HCT116 (cell line): ENCODE measurements at regions not wholly inside any gene's neighbourhood (a gene's known extent, or its start where the extent isn't known, plus 50 kb on each side); places are given as distances from the start of the nearest gene placed in this dataset.

Source experiments
- ATAC-seq: fragments of 200-7000 bp; cut with Tn5 transposase; 2 replicates; pipeline ENCODE4 v1.9.1; 2020; ENCODE audit warnings: mild to moderate bottlenecking, moderate library complexity
- BruUV-seq: library from RNA; stranded (reverse); fragments of 400-500 nt; replicated peaks from 2 replicates; lab custom pipeline; 2021; lab: Mats Ljungman, UMichigan
- CTCF ChIA-PET: fragments of 300-600 bp; sonication (Branson Sonifier 250); formaldehyde crosslinking; loops from one replicate; lab custom pipeline; 2021; ENCODE audit warnings: antibody characterized with exemption; lab: Charles Lee
- POLR2A ChIA-PET: fragments of 300-600, 350-600 bp; sonication (Branson Sonifier 250); formaldehyde crosslinking; loops from one replicate; lab custom pipeline; 2021; ENCODE audit warnings: antibody characterized with exemption; lab: Charles Lee
- RAD21 ChIA-PET, 2 experiments: fragments of 300-600 bp; sonication (Branson Sonifier 250); formaldehyde crosslinking; loops; one replicate each; lab custom pipeline; 2023; ENCODE audit warnings: low total read pairs in 2 of 2; ENCODE audit not compliant: uncharacterized antibody in 2 of 2, unreplicated experiment in 2 of 2, low non-redundant PET in 1 of 2; lab: Charles Lee
- DNase-seq: peaks from one replicate; pipeline ENCODE4 v3.0.0-alpha.2; 2010; ENCODE audit warnings: low read depth, low spot score
- H2AFZ ChIP-seq: fragments of 200-600 bp; shearing (Covaris generic), sonication (generic); 2 replicates; pipeline ENCODE4 v1.6.1; 2017; ENCODE audit warnings: low read depth, mixed run types, mixed read lengths, antibody characterized with exemption, low read length; ENCODE audit not compliant: poor library complexity, severe bottlenecking
- H3K27ac ChIP-seq: 2 replicates; pipeline ENCODE4 v1.5.1; 2012; ENCODE audit warnings: low read depth, low read length
- H3K27me3 ChIP-seq: fragments of 200-600 bp; sonication (generic); 2 replicates; pipeline ENCODE4 v1.6.1; 2016; ENCODE audit warnings: mixed run types, low read length, mixed read lengths; ENCODE audit not compliant: insufficient read depth
- H3K36me3 ChIP-seq, 2 experiments: fragments of 200-500 bp in 1 of 2; fragments of 200-600 bp in 1 of 2; sonication (Bioruptor generic) in 1 of 2; sonication (generic) in 1 of 2; 2 replicates each; pipeline versions ENCODE4 v1.5.1 to v1.6.1; 2014 to 2016; ENCODE audit warnings: low read length in 2 of 2, inconsistent platforms in 1 of 2, mixed read lengths in 1 of 2, mixed run types in 1 of 2; ENCODE audit not compliant: insufficient read depth in 2 of 2, control insufficient read depth in 1 of 2
- H3K4me1 ChIP-seq, 2 experiments: fragments of 200-600 bp in 1 of 2; sonication (generic) in 1 of 2; 2 replicates each; pipeline versions ENCODE4 v1.5.1 to v1.6.1; 2012 to 2017; ENCODE audit warnings: low read length in 2 of 2, inconsistent platforms in 1 of 2, mild to moderate bottlenecking in 1 of 2, mixed read lengths in 1 of 2, mixed run types in 1 of 2, moderate library complexity in 1 of 2; ENCODE audit not compliant: insufficient read depth in 2 of 2, control insufficient read depth in 1 of 2
- H3K4me2 ChIP-seq: fragments of 200-600 bp; sonication (generic); 2 replicates; pipeline ENCODE4 v1.6.1; 2017; ENCODE audit warnings: mixed run types, low read length, mixed read lengths
- H3K4me3 ChIP-seq, 2 experiments: fragments of 200-600 bp in 1 of 2; sonication (generic) in 1 of 2; replicated peaks in 1 of 2; 2 replicates each; pipeline ENCODE4 v1.5.1; 2011 to 2016; ENCODE audit warnings: low read length in 2 of 2, control low read depth in 1 of 2, low read depth in 1 of 2, mild to moderate bottlenecking in 1 of 2, mixed read lengths in 1 of 2, mixed run types in 1 of 2
- H3K79me2 ChIP-seq: fragments of 200-600 bp; sonication (generic); 2 replicates; pipeline ENCODE4 v1.6.1; 2017; ENCODE audit warnings: mild to moderate bottlenecking, mixed run types, low read length, moderate library complexity, mixed read lengths; ENCODE audit not compliant: insufficient read depth
- H3K9ac ChIP-seq: fragments of 200-600 bp; sonication (generic); 2 replicates; pipeline ENCODE4 v1.6.1; 2016; ENCODE audit warnings: low read length, mixed read lengths
- H3K9me2 ChIP-seq: fragments of 200-600 bp; sonication (generic), shearing (Covaris generic); 2 replicates; pipeline ENCODE4 v1.6.1; 2017; ENCODE audit warnings: mixed run types, mild to moderate bottlenecking, moderate library complexity; ENCODE audit not compliant: insufficient read depth
- H3K9me3 ChIP-seq, 2 experiments: fragments of 200-500 bp in 1 of 2; fragments of 200-600 bp in 1 of 2; sonication (Bioruptor generic) in 1 of 2; sonication (generic) in 1 of 2; 2 replicates each; pipeline ENCODE4 v1.6.1; 2014 to 2017; ENCODE audit warnings: low read length in 2 of 2, mixed read lengths in 2 of 2, inconsistent platforms in 1 of 2, low read depth in 1 of 2, mild to moderate bottlenecking in 1 of 2, mixed run types in 1 of 2, moderate library complexity in 1 of 2; ENCODE audit not compliant: control insufficient read depth in 1 of 2, insufficient read depth in 1 of 2
- H4K20me1 ChIP-seq: fragments of 200-600 bp; sonication (generic), shearing (Covaris generic); 2 replicates; pipeline ENCODE4 v1.6.1; 2017; ENCODE audit warnings: mixed run types, mild to moderate bottlenecking, moderate library complexity; ENCODE audit not compliant: insufficient read depth
- ATF3 ChIP-seq: IDR thresholded peaks from 2 replicates; pipeline ENCODE4 v1.6.1; 2012
- EZH2phosphoT487 ChIP-seq: fragments of 200-600 bp; IDR thresholded peaks from 2 replicates; pipeline ENCODE4 v1.6.1; 2018; ENCODE audit warnings: antibody characterized with exemption, borderline replicate concordance
- JUND ChIP-seq: IDR thresholded peaks from 2 replicates; pipeline ENCODE4 v1.6.1; 2012
- POLR2AphosphoS5 ChIP-seq: IDR thresholded peaks from 2 replicates; pipeline ENCODE4 v1.6.1; 2011; ENCODE audit warnings: mild to moderate bottlenecking, low read depth, low read length, moderate library complexity
- YY1 ChIP-seq: IDR thresholded peaks from 2 replicates; pipeline ENCODE4 v1.6.1; 2011; ENCODE audit warnings: low read length, low read depth, moderate library complexity, mild to moderate bottlenecking; ENCODE audit not compliant: insufficient replicate concordance; ENCODE audit errors: extremely low read depth
- intact Hi-C: fragments of 100-400 bp; cut with micrococcal nuclease; formaldehyde crosslinking; loops from 2 replicates; pipeline ENCODE4 v1.10.0; 2022
- TF ChIP-seq, protein P1 (sequence below), 3 experiments: fragments of 200-600 bp in 1 of 3; sonication (generic) in 1 of 3; IDR thresholded peaks in 2 of 3; conservative IDR thresholded peaks in 1 of 3; 2 replicates each; pipeline ENCODE4 v1.5.1; 2012 to 2017; ENCODE audit warnings: low read depth in 2 of 3, low read length in 2 of 3, antibody characterized with exemption in 1 of 3, borderline replicate concordance in 1 of 3, control low read depth in 1 of 3, mild to moderate bottlenecking in 1 of 3, mixed read lengths in 1 of 3, mixed run types in 1 of 3, moderate library complexity in 1 of 3; ENCODE audit not compliant: insufficient read depth in 1 of 3

- no peaks in the 10 kb centered on the region for H3K9me2 ChIP-seq
- intact Hi-C loops: no loop called here
- no peak overlapping the region for H3K9ac ChIP-seq
- H3K36me3 ChIP-seq: no peaks in the 10 kb centered on the region
- ChIA-PET CTCF (no interaction called here), POLR2A (no interaction called here), RAD21 (no interaction called here)
- H3K27me3 ChIP-seq: peaks cover 6% of the 10 kb centered on the region; the same call in 1 of the 2 replicates
- H2AFZ ChIP-seq: no peak overlapping the region
- H3K9me3 ChIP-seq: no peaks in the 10 kb centered on the region
- BruUV-seq: no TSS peak
- H3K4me2 ChIP-seq: no peak overlapping the region
- DNase-seq (no peak), ATAC-seq (no peak)
- no peaks in the 10 kb centered on the region for H4K20me1 ChIP-seq
- TF ChIP-seq, protein P1, sequence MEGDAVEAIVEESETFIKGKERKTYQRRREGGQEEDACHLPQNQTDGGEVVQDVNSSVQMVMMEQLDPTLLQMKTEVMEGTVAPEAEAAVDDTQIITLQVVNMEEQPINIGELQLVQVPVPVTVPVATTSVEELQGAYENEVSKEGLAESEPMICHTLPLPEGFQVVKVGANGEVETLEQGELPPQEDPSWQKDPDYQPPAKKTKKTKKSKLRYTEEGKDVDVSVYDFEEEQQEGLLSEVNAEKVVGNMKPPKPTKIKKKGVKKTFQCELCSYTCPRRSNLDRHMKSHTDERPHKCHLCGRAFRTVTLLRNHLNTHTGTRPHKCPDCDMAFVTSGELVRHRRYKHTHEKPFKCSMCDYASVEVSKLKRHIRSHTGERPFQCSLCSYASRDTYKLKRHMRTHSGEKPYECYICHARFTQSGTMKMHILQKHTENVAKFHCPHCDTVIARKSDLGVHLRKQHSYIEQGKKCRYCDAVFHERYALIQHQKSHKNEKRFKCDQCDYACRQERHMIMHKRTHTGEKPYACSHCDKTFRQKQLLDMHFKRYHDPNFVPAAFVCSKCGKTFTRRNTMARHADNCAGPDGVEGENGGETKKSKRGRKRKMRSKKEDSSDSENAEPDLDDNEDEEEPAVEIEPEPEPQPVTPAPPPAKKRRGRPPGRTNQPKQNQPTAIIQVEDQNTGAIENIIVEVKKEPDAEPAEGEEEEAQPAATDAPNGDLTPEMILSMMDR (IDR thresholded peaks at IDR 0.05 in 2 of 3, conservative IDR thresholded peaks at IDR 0.05 in 1 of 3; ENCODE audit: borderline replicate concordance in 1 of 3, insufficient read depth in 1 of 3, low read depth in 2 of 3, low read length in 2 of 3): no peak
- TF ChIP-seq YY1: no peak
- no peak for TF ChIP-seq POLR2AphosphoS5
- TF ChIP-seq EZH2phosphoT487: no peak
- TF ChIP-seq JUND: no peak
- TF ChIP-seq ATF3: no peak
- no peak overlapping the region for H3K27ac ChIP-seq
- no peaks in the 10 kb centered on the region for H3K4me1 ChIP-seq
- H3K4me3 ChIP-seq: no peak overlapping the region
- no peaks in the 10 kb centered on the region for H3K79me2 ChIP-seq
Measured at GRCh38 chr6:166757232-166758135, 130.4 kb upstream of the RPS6KA2 start.
